ENCODE measurements at regions not wholly inside any gene's neighbourhood (a gene's known extent, or its start where the extent isn't known, plus 50 kb on each side); places are given as distances from the start of the nearest gene placed in this dataset.

GRCh38 chr7:21300692-21301091, 127.2 kb upstream of the SP4 start:
- Histone ChIP-seq H3K4me2 (no peak overlapping the region), H3K4me3 (no peak overlapping the region), H3K79me2 (ENCODE audit: low read depth) (no peaks in the 10 kb centered on the region), H3K4me1 (no peaks in the 10 kb centered on the region), H3K36me3 (no peaks in the 10 kb centered on the region), H3K9ac (no peak overlapping the region), H4K20me1 (ENCODE audit: low read depth) (no peaks in the 10 kb centered on the region), H3K9me3 (ENCODE audit: low read depth) (no peaks in the 10 kb centered on the region), H3K27ac (no peak overlapping the region), H3F3A (ENCODE audit: low read depth) (no peaks in the 10 kb centered on the region), H2AFZ (replicated peaks) (no peak overlapping the region), H3K27me3 (no peaks in the 10 kb centered on the region)
- DNase-seq (ENCODE audit: low spot score): no peak
- Mint-ChIP-seq H3K36me3 (no peaks in the 10 kb centered on the region), H3K4me3 (no peak overlapping the region), H3K27ac (no peak overlapping the region), H3K4me1 (peaks cover 18% of the 10 kb centered on the region), H3K27me3 (ENCODE audit: insufficient read depth, low read depth) (no peaks in the 10 kb centered on the region), H3K9me3 (no peaks in the 10 kb centered on the region)
- no peak for TF ChIP-seq EZH2phosphoT487 (IDR thresholded peaks at IDR 0.05)
- TF ChIP-seq CTCF (IDR thresholded peaks at IDR 0.05): peak; percentile 42

DNA sequence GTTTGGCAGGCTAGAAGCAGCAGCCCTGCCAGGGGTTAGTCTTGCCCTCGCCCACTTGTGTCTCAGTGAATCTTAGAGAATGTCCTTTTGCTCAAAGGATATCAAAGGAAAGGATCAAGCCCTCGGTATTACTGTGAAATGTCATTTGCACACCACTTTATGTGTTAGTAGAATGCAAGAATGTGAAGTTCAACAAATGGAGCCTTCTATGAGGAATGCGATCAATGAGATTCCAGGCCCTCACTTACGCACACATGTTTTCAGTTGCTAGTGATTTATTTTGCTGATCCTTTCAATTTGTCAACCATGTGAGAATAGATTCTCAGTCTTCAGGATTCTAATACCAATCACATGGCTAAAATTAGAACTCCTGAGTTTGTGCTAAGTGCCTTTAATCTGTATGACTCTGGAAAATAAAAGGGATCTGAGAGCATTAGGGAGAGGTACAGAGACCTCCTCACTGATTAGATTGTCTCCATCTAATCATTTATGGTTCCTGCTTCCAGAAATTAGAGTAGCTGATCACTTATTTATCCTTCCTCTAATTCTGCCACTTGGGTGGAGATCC, 123.0 kb upstream of the SP4 start:
- Mint-ChIP-seq H3K4me1 (peaks cover 18% of the 10 kb centered on the region), H3K36me3 (peaks cover 6% of the 10 kb centered on the region), H3K9me3 (peaks cover 15% of the 10 kb centered on the region), H3K27me3 (ENCODE audit: insufficient read depth, low read depth) (peaks cover 2% of the 10 kb centered on the region), H3K27ac (no peak overlapping the region), H3K4me3 (no peak overlapping the region)
- H3K27me3 ChIP-seq: no peaks in the 10 kb centered on the region
- no peaks in the 10 kb centered on the region for H3K36me3 ChIP-seq
- H3K4me1 ChIP-seq: no peaks in the 10 kb centered on the region
- H3K4me3 ChIP-seq: no peak overlapping the region
- H4K20me1 ChIP-seq (ENCODE audit: low read depth): no peaks in the 10 kb centered on the region
- no peak for DNase-seq (ENCODE audit: low spot score)
- H3K79me2 ChIP-seq (ENCODE audit: low read depth): no peaks in the 10 kb centered on the region
- H3F3A ChIP-seq (ENCODE audit: low read depth): no peaks in the 10 kb centered on the region
- no peak overlapping the region for H3K4me2 ChIP-seq
- H2AFZ ChIP-seq (replicated peaks): no peak overlapping the region
- H3K9me3 ChIP-seq (ENCODE audit: low read depth): no peaks in the 10 kb centered on the region
- H3K27ac ChIP-seq: no peak overlapping the region
- H3K9ac ChIP-seq: no peak overlapping the region
- no peak for TF ChIP-seq EZH2 (IDR thresholded peaks at IDR 0.05)
- no peak for TF ChIP-seq CTCF (IDR thresholded peaks at IDR 0.05)
- no peak for TF ChIP-seq EZH2phosphoT487 (IDR thresholded peaks at IDR 0.05)

DNA sequence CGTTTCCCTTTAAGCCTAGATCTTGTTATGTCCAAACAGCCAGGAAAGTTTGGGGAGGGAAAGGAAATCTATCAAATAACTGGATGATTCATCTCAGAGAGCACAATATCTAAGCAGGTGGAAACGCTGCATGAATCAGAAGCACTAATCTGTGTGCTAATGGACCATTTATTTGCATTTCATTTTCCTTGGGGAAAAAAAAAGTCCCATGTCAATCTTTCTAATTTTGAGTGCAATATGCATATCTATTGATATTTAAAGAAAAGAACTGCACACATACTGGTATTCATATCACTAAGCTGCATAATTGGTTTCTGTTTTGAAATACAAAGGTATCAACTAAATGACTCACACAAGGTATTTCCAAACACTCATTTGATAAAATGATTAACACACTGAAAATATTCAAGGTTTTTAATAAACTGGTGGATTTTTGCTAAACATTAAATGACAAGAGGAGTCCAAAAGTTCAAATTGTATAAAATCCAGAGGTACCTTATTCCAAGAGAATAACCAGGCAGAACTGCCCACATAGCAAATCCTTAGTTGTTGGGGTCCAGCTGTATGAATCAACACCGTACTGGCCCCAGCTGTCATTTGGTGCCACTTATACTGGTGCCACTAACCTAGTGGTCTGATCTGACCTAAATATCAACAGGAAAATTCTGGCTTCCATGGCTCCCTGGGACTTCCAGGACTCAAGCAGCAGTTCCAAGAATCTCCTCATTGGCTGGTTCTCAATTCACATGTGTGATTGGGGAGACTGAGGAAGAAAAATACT, 122.2 kb upstream of the SP4 start:
- no peak overlapping the region for H3K27ac Mint-ChIP-seq
- H2AFZ ChIP-seq (replicated peaks): no peak overlapping the region
- no peaks in the 10 kb centered on the region for H3F3A ChIP-seq (ENCODE audit: low read depth)
- TF ChIP-seq EZH2phosphoT487 (IDR thresholded peaks at IDR 0.05): no peak
- TF ChIP-seq CTCF (IDR thresholded peaks at IDR 0.05): no peak
- no peak for TF ChIP-seq EZH2 (IDR thresholded peaks at IDR 0.05)
- H3K27me3 Mint-ChIP-seq (ENCODE audit: insufficient read depth, low read depth): peaks cover 2% of the 10 kb centered on the region
- H3K4me3 ChIP-seq: no peak overlapping the region
- H3K9ac ChIP-seq: no peak overlapping the region
- H3K9me3 Mint-ChIP-seq: peaks cover 15% of the 10 kb centered on the region
- H3K36me3 ChIP-seq: no peaks in the 10 kb centered on the region
- no peaks in the 10 kb centered on the region for H3K9me3 ChIP-seq (ENCODE audit: low read depth)
- no peak overlapping the region for H3K27ac ChIP-seq
- no peaks in the 10 kb centered on the region for H3K4me1 ChIP-seq
- H3K4me2 ChIP-seq: no peak overlapping the region
- no peak for DNase-seq (ENCODE audit: low spot score)
- H3K79me2 ChIP-seq (ENCODE audit: low read depth): no peaks in the 10 kb centered on the region
- H3K4me1 Mint-ChIP-seq: peaks cover 18% of the 10 kb centered on the region
- H4K20me1 ChIP-seq (ENCODE audit: low read depth): no peaks in the 10 kb centered on the region
- peaks cover 6% of the 10 kb centered on the region for H3K36me3 Mint-ChIP-seq
- no peak overlapping the region for H3K4me3 Mint-ChIP-seq
- H3K27me3 ChIP-seq: no peaks in the 10 kb centered on the region

All from neural progenitor cell (in vitro differentiated cells).